HL-60 (cell line): ENCODE measurements at regions not wholly inside any gene's neighbourhood (a gene's known extent, or its start where the extent isn't known, plus 50 kb on each side); places are given as distances from the start of the nearest gene placed in this dataset.

Source experiments
- GABPA ChIP-seq: IDR thresholded peaks from 2 replicates; pipeline ENCODE4 v1.6.1; 2012; ENCODE audit warnings: low read depth
- POLR2AphosphoS5 ChIP-seq: IDR thresholded peaks from 2 replicates; pipeline ENCODE4 v1.6.1; 2012; ENCODE audit warnings: low read depth
- SPI1 ChIP-seq: IDR thresholded peaks from 2 replicates; pipeline ENCODE4 v1.6.1; 2012; ENCODE audit warnings: low read depth, mild to moderate bottlenecking, borderline replicate concordance
- TF ChIP-seq, protein P1 (sequence below): IDR thresholded peaks from one replicate; pipeline ENCODE4 v1.5.1; 2011; ENCODE audit warnings: low read length, control low read depth, inconsistent platforms; ENCODE audit not compliant: insufficient read depth
- TF ChIP-seq, protein P2 (sequence below): IDR thresholded peaks from 2 replicates; pipeline ENCODE4 v1.6.1; 2012; ENCODE audit warnings: low read depth; ENCODE audit not compliant: insufficient replicate concordance

DNA sequence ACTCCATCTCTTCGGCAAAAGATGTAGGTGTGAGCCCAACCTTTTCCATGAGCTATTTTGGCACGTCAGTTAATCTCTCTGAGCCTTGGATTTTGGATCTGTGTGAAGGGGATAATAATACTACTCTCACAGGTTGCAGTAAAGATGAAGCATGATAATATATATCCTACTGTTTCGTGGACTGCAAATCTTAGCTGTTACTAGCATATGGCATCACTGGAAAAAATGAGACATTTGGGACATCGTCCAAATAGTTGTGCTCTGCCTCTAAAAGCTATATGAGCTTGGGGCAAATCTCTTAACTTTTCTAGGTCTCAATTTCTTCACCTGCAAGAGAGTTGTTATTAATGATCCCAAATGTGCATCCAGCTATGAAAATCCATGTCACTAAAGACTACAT, 147.4 kb upstream of the ZRANB2 start:
- TF ChIP-seq, protein P1, sequence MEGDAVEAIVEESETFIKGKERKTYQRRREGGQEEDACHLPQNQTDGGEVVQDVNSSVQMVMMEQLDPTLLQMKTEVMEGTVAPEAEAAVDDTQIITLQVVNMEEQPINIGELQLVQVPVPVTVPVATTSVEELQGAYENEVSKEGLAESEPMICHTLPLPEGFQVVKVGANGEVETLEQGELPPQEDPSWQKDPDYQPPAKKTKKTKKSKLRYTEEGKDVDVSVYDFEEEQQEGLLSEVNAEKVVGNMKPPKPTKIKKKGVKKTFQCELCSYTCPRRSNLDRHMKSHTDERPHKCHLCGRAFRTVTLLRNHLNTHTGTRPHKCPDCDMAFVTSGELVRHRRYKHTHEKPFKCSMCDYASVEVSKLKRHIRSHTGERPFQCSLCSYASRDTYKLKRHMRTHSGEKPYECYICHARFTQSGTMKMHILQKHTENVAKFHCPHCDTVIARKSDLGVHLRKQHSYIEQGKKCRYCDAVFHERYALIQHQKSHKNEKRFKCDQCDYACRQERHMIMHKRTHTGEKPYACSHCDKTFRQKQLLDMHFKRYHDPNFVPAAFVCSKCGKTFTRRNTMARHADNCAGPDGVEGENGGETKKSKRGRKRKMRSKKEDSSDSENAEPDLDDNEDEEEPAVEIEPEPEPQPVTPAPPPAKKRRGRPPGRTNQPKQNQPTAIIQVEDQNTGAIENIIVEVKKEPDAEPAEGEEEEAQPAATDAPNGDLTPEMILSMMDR, result no peak
- no peak for TF ChIP-seq GABPA
- TF ChIP-seq, protein P2, sequence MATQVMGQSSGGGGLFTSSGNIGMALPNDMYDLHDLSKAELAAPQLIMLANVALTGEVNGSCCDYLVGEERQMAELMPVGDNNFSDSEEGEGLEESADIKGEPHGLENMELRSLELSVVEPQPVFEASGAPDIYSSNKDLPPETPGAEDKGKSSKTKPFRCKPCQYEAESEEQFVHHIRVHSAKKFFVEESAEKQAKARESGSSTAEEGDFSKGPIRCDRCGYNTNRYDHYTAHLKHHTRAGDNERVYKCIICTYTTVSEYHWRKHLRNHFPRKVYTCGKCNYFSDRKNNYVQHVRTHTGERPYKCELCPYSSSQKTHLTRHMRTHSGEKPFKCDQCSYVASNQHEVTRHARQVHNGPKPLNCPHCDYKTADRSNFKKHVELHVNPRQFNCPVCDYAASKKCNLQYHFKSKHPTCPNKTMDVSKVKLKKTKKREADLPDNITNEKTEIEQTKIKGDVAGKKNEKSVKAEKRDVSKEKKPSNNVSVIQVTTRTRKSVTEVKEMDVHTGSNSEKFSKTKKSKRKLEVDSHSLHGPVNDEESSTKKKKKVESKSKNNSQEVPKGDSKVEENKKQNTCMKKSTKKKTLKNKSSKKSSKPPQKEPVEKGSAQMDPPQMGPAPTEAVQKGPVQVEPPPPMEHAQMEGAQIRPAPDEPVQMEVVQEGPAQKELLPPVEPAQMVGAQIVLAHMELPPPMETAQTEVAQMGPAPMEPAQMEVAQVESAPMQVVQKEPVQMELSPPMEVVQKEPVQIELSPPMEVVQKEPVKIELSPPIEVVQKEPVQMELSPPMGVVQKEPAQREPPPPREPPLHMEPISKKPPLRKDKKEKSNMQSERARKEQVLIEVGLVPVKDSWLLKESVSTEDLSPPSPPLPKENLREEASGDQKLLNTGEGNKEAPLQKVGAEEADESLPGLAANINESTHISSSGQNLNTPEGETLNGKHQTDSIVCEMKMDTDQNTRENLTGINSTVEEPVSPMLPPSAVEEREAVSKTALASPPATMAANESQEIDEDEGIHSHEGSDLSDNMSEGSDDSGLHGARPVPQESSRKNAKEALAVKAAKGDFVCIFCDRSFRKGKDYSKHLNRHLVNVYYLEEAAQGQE, result no peak
- TF ChIP-seq POLR2AphosphoS5, result no peak
- TF ChIP-seq SPI1, result no peak
